GM12878 (cell line): ENCODE measurements at regions not wholly inside any gene's neighbourhood (a gene's known extent, or its start where the extent isn't known, plus 50 kb on each side); places are given as distances from the start of the nearest gene placed in this dataset.

Experiments
- ATAC-seq: fragments of 200-7000 bp; cut with Tn5 transposase; 3 replicates; pipeline ENCODE4 v1.9.1; 2020; ENCODE audit warnings: mild to moderate bottlenecking, moderate library complexity
- BruUV-seq: library from RNA; stranded (reverse); fragments of 400-500 nt; replicated peaks from 2 replicates; lab custom pipeline; 2021; lab: Mats Ljungman, UMichigan
- CTCF ChIA-PET: fragments of 300-600 bp; sonication (Branson Sonifier 250); formaldehyde crosslinking; extraction: SDS; loops from one replicate; lab custom pipeline; 2021; ENCODE audit warnings: inconsistent platforms; lab: Yijun Ruan, JAX
- POLR2A ChIA-PET: fragments of 350-600 bp; formaldehyde crosslinking; extraction: SDS; loops from one replicate; lab custom pipeline; 2021; ENCODE audit warnings: inconsistent platforms; lab: Charles Lee
- RAD21 ChIA-PET: fragments of 300-600 bp; sonication (Branson Sonifier 250); formaldehyde crosslinking; loops from one replicate; lab custom pipeline; 2023; ENCODE audit warnings: antibody characterized with exemption; ENCODE audit not compliant: unreplicated experiment; lab: Charles Lee
- SMC1A ChIA-PET: fragments of 300-600 bp; sonication (Branson Sonifier 250); formaldehyde crosslinking; loops from one replicate; lab custom pipeline; 2023; ENCODE audit not compliant: unreplicated experiment, uncharacterized antibody; lab: Charles Lee
- DNase-seq: peaks from one replicate; pipeline ENCODE4 v3.0.0-alpha.2; 2011; ENCODE audit warnings: low read depth, low spot score
- FAIRE-seq: peaks from 3 replicates; lab custom pipeline; 2011; peaks lifted over from hg19 to GRCh38; lab: Jason Lieb, UNC
- H2AFZ ChIP-seq: 2 replicates; pipeline ENCODE4 v1.6.0; 2011; ENCODE audit warnings: low read depth, low read length, control low read depth; ENCODE audit not compliant: control insufficient read depth
- H3K27ac ChIP-seq: 2 replicates; pipeline ENCODE4 v1.5.1; 2011; ENCODE audit warnings: control low read depth; ENCODE audit not compliant: control insufficient read depth, insufficient read depth
- H3K27me3 ChIP-seq, 2 experiments: replicated peaks in 1 of 2; 2 replicates each; pipeline versions ENCODE4 v1.6.0 to v1.6.1; 2011; ENCODE audit warnings: low read length in 1 of 2; ENCODE audit not compliant: control insufficient read depth in 2 of 2, insufficient read depth in 2 of 2
- H3K36me3 ChIP-seq, 2 experiments: 2 replicates each; pipeline ENCODE4 v1.5.1; 2011; ENCODE audit warnings: low read length in 1 of 2; ENCODE audit not compliant: control insufficient read depth in 2 of 2, insufficient read depth in 2 of 2
- H3K4me1 ChIP-seq: 2 replicates; pipeline ENCODE4 v1.6.1; 2011; ENCODE audit warnings: mild to moderate bottlenecking, low read length, moderate library complexity, mixed read lengths; ENCODE audit not compliant: control insufficient read depth, insufficient read depth
- H3K4me2 ChIP-seq: 2 replicates; pipeline ENCODE4 v1.6.0; 2011; ENCODE audit warnings: control low read depth; ENCODE audit not compliant: control insufficient read depth, insufficient read depth
- H3K4me3 ChIP-seq: fragments of 200-600 bp; sonication (generic); 2 replicates; pipeline ENCODE4 v1.5.1; 2016
- H3K79me2 ChIP-seq: 2 replicates; pipeline ENCODE4 v1.6.0; 2011; ENCODE audit warnings: low read length; ENCODE audit not compliant: control insufficient read depth, insufficient read depth
- H3K9ac ChIP-seq: 2 replicates; pipeline ENCODE4 v1.8.0; 2011; ENCODE audit warnings: low read length, control low read depth, mixed read lengths; ENCODE audit not compliant: control insufficient read depth, insufficient read depth
- H3K9me3 ChIP-seq: replicated peaks from 3 replicates; pipeline ENCODE4 v1.5.1; 2011; ENCODE audit warnings: mild to moderate bottlenecking, low read length; ENCODE audit not compliant: control insufficient read depth, insufficient read depth
- H4K20me1 ChIP-seq: 2 replicates; pipeline ENCODE4 v1.6.0; 2011; ENCODE audit not compliant: control insufficient read depth, insufficient read depth
- CREB1 ChIP-seq: IDR thresholded peaks from 2 replicates; pipeline ENCODE4 v1.6.1; 2012; ENCODE audit warnings: low read depth, mild to moderate bottlenecking, inconsistent platforms
- EZH2 ChIP-seq: IDR thresholded peaks from 2 replicates; pipeline ENCODE4 v1.6.1; 2012; ENCODE audit warnings: low read depth, mild to moderate bottlenecking, control low read depth, inconsistent platforms, low read length, borderline replicate concordance; ENCODE audit not compliant: control insufficient read depth
- HCFC1 ChIP-seq: fragments of 150-350 bp; IDR thresholded peaks from 2 replicates; pipeline ENCODE4 v1.6.1; 2014; ENCODE audit warnings: low read length
- IKZF2 ChIP-seq, 2 experiments: fragments of 450-650 bp; IDR thresholded peaks; 2 replicates each; pipeline ENCODE4 v1.6.1; 2017; ENCODE audit warnings: mild to moderate bottlenecking in 2 of 2, moderate library complexity in 2 of 2
- MXI1 ChIP-seq: fragments of 150-350 bp; IDR thresholded peaks from 2 replicates; pipeline ENCODE4 v1.6.1; 2011; ENCODE audit warnings: low read depth, mild to moderate bottlenecking, inconsistent platforms, low read length, improper control_type of control experiment
- NFXL1 ChIP-seq: fragments of 450-650 bp; IDR thresholded peaks from 2 replicates; pipeline ENCODE4 v1.6.1; 2017; ENCODE audit warnings: antibody characterized with exemption, mild to moderate bottlenecking, borderline replicate concordance
- NFYA ChIP-seq: IDR thresholded peaks from 2 replicates; pipeline ENCODE4 v1.6.1; 2011; ENCODE audit warnings: low read depth, mild to moderate bottlenecking, low read length, improper control_type of control experiment, borderline replicate concordance
- PAX8 ChIP-seq: fragments of 450-650 bp; IDR thresholded peaks from 2 replicates; pipeline ENCODE4 v1.6.1; 2017; ENCODE audit warnings: mild to moderate bottlenecking, moderate library complexity
- RCOR1 ChIP-seq: conservative IDR thresholded peaks from 2 replicates; pipeline ENCODE4 v1.6.1; 2012; ENCODE audit warnings: low read depth, low read length, improper control_type of control experiment
- SMAD5 ChIP-seq: IDR thresholded peaks from 2 replicates; pipeline ENCODE4 v1.6.1; 2016; ENCODE audit warnings: antibody characterized with exemption, low read depth
- SREBF2 ChIP-seq: IDR thresholded peaks from 2 replicates; pipeline ENCODE4 v1.6.1; 2012; ENCODE audit warnings: mild to moderate bottlenecking, low read length
- YBX1 ChIP-seq: fragments of 450-650 bp; IDR thresholded peaks from 2 replicates; pipeline ENCODE4 v1.6.1; 2016; ENCODE audit warnings: antibody characterized with exemption
- YY1 ChIP-seq: IDR thresholded peaks from 2 replicates; pipeline ENCODE4 v1.6.1; 2011; ENCODE audit warnings: low read depth, mild to moderate bottlenecking, low read length
- ZNF207 ChIP-seq: fragments of 450-650 bp; IDR thresholded peaks from 2 replicates; pipeline ENCODE4 v1.6.1; 2014; ENCODE audit warnings: antibody characterized with exemption, mild to moderate bottlenecking, borderline replicate concordance
- WGBS: methylation state at CpG from one replicate; pipeline ENCODE4 v1.1.6; 2016; ENCODE audit warnings: low lambda C conversion rate; ENCODE audit not compliant: insufficient replicate concordance, insufficient coverage; ENCODE audit errors: missing lambda C conversion rate; 5-methylcytosine and 5-hydroxymethylcytosine counted together
- in situ Hi-C: fragments of 300-500 bp; cut with MboI; formaldehyde crosslinking; loops from 9 replicates; pipeline ENCODE4 v1.14.3; 2018; ENCODE audit warnings: mixed read lengths
- intact Hi-C: fragments of 100-400 bp; cut with micrococcal nuclease; formaldehyde crosslinking; loops from one replicate; pipeline ENCODE4 v1.14.2; 2022; ENCODE audit not compliant: unreplicated experiment
- TF ChIP-seq, protein P1 (sequence below): fragments of 450-650 bp; IDR thresholded peaks from 2 replicates; pipeline ENCODE4 v1.6.1; 2016; ENCODE audit warnings: mild to moderate bottlenecking

- CTCF ChIA-PET: interaction anchor here (1.1 kb wide), 2 partner anchors 14 to 391 kb away, joined by 3 read pairs; no protein-coding TSS in a partner anchor
- H3K9ac ChIP-seq: no peak overlapping the region
- intact Hi-C loops: no loop called here
Observed at GRCh38 chr12:29943683-29944082, 159.9 kb upstream of the TMTC1 start.

DNA sequence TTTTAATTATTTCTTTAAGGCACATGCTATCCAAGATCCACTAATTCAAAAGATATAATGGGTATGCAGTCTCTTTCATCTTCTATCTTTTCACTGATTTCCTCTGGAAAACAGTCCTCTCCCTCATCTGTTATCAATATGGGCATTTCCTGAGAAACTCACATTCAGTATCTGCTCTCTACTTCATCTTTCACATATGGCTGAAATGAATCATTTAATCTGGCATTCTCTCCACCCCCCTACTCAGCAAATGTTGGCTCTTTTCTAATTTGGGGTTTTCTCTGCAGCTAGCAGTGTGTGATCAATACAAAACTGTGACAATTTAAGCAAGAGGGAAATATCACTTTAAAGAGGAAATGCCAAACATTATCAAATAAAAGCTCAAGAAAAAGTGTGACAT is 157.1 kb upstream of the TMTC1 start:
- Histone ChIP-seq H4K20me1 (no peaks in the 10 kb centered on the region), H3K27me3 (no peaks in the 10 kb centered on the region), H3K4me2 (no peak overlapping the region), H3K79me2 (no peaks in the 10 kb centered on the region), H3K4me3 (no peak overlapping the region), H3K36me3 (no peaks in the 10 kb centered on the region), H3K9ac (no peak overlapping the region), H3K27ac (no peak overlapping the region), H3K9me3 (no peaks in the 10 kb centered on the region), H3K4me1 (no peaks in the 10 kb centered on the region), H2AFZ (no peak overlapping the region)
- intact Hi-C loops (no loop called here), in situ Hi-C loops (no loop called here)
- no TSS peak for BruUV-seq
- RAD21 ChIA-PET: no interaction called here
- no peak for DNase-seq
- CTCF ChIA-PET: no interaction called here
- FAIRE-seq: no peak
- SMC1A ChIA-PET: no interaction called here
- POLR2A ChIA-PET: no interaction called here
- no peak for ATAC-seq
- no peak for TF ChIP-seq YY1
- TF ChIP-seq NFXL1: no peak
- no peak for TF ChIP-seq MXI1
- no peak for TF ChIP-seq IKZF2 (IDR thresholded peaks at IDR 0.05)
- TF ChIP-seq HCFC1: no peak
- no peak for TF ChIP-seq CREB1

More at GRCh38 chr12:29943683-29944082, 159.9 kb upstream of the TMTC1 start:
- FAIRE-seq: no peak
- DNase-seq: no peak
- Histone ChIP-seq H2AFZ (no peak overlapping the region), H3K79me2 (no peaks in the 10 kb centered on the region), H3K4me2 (no peak overlapping the region), H3K4me1 (no peaks in the 10 kb centered on the region)
- TF ChIP-seq, protein P1, sequence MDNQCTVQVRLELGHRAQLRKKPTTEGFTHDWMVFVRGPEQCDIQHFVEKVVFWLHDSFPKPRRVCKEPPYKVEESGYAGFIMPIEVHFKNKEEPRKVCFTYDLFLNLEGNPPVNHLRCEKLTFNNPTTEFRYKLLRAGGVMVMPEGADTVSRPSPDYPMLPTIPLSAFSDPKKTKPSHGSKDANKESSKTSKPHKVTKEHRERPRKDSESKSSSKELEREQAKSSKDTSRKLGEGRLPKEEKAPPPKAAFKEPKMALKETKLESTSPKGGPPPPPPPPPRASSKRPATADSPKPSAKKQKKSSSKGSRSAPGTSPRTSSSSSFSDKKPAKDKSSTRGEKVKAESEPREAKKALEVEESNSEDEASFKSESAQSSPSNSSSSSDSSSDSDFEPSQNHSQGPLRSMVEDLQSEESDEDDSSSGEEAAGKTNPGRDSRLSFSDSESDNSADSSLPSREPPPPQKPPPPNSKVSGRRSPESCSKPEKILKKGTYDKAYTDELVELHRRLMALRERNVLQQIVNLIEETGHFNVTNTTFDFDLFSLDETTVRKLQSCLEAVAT: no peak
- no peak for TF ChIP-seq NFYA
- no peak for TF ChIP-seq SREBF2
- no peak for TF ChIP-seq RCOR1
- no peak for TF ChIP-seq PAX8
- TF ChIP-seq YBX1: no peak
- TF ChIP-seq NFXL1: no peak
- TF ChIP-seq SMAD5: no peak
- no peak for TF ChIP-seq EZH2
- no peak for TF ChIP-seq ZNF207
- TF ChIP-seq, all 136 proteins: peak for 0
- H3K36me3 ChIP-seq: no peaks in the 10 kb centered on the region
- ChIA-PET SMC1A (interaction anchor here (1.2 kb wide), 1 partner anchor 12 kb away, joined by 5 read pairs; no protein-coding TSS in a partner anchor), RAD21 (no interaction called here), POLR2A (no interaction called here)
- no peaks in the 10 kb centered on the region for H3K27me3 ChIP-seq
- H3K27ac ChIP-seq: no peak overlapping the region
- ATAC-seq: no peak
- no peak overlapping the region for H3K4me3 ChIP-seq
- 47% methylated on average over 2 of the region's 2 CpGs for WGBS
- in situ Hi-C loops: no loop called here
- no peaks in the 10 kb centered on the region for H3K9me3 ChIP-seq
- no TSS peak for BruUV-seq
- no peaks in the 10 kb centered on the region for H4K20me1 ChIP-seq
